GM20000 (cell line): ENCODE measurements at regions not wholly inside any gene's neighbourhood (a gene's known extent, or its start where the extent isn't known, plus 50 kb on each side); places are given as distances from the start of the nearest gene placed in this dataset.

ENCODE experiments used
- DNase-seq: peaks from one replicate; pipeline ENCODE4 v3.0.0; 2012; ENCODE audit warnings: low spot score
- TF ChIP-seq, protein P1 (sequence below): IDR thresholded peaks from 2 replicates; pipeline ENCODE4 v1.5.1; 2012; ENCODE audit warnings: mild to moderate bottlenecking, control low read depth; ENCODE audit errors: extremely low read depth, missing control alignments

DNA sequence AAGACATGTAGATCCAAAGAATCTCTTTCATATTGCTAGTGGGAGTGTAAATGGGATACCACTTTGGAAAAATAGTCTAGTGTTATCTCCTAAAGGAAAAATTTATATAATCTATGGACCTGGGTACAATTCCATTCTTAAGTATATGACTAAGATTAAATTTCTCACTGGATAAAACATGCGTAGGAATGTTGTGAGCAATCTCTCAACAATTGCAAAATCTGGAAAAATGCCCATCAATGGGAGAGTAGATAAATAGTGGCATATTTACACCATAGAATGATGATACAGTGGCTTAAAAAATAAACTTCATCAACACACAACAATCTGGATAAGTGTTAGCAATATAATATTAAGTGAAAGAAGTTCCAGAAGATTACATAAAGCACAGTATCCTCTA lies 469.5 kb downstream of the MAN2A1 start:
- DNase-seq = no peak
- TF ChIP-seq, protein P1, sequence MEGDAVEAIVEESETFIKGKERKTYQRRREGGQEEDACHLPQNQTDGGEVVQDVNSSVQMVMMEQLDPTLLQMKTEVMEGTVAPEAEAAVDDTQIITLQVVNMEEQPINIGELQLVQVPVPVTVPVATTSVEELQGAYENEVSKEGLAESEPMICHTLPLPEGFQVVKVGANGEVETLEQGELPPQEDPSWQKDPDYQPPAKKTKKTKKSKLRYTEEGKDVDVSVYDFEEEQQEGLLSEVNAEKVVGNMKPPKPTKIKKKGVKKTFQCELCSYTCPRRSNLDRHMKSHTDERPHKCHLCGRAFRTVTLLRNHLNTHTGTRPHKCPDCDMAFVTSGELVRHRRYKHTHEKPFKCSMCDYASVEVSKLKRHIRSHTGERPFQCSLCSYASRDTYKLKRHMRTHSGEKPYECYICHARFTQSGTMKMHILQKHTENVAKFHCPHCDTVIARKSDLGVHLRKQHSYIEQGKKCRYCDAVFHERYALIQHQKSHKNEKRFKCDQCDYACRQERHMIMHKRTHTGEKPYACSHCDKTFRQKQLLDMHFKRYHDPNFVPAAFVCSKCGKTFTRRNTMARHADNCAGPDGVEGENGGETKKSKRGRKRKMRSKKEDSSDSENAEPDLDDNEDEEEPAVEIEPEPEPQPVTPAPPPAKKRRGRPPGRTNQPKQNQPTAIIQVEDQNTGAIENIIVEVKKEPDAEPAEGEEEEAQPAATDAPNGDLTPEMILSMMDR = no peak

DNA sequence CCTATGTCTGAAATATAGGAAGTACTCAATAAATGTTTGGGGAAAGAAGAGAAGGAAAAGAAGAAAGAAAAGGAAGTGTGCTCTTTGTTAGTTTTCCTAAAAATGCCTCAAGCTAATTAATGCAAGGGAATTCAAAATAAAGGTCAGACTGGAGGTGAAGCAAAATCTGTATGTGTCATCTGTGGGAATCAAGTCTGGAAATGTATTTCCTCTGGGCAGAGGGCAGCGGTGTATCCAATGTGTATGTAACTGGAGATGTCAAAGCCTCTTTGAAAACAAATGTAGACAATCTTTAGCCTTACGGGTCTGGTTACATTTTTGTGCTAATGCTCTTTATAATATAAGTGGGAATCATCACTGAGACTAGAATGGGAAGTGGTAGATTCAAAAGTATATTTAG lies 471.4 kb downstream of the MAN2A1 start:
- DNase-seq = no peak
- TF ChIP-seq, protein P1 = no peak

DNA sequence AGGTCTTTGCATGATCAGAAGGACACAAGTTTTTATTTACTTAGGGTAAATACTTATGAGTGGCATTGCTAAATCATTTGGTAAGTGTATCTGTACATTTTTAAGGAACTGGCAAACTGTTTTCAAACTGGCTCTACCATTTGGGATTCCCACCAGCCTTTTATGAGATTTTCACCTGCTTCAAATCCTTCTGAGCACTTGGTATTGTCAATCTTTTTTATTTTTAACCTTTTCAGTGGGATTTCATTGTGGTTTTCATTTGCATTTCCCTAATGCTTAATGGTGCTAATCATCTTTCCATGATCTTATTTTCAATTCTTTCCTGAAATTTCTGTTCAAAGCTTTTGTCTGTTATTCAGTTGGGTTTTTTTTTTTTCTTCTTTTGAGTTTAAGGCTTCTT lies 475.6 kb downstream of the MAN2A1 start:
- TF ChIP-seq, protein P1 = no peak
- no peak for DNase-seq

DNA sequence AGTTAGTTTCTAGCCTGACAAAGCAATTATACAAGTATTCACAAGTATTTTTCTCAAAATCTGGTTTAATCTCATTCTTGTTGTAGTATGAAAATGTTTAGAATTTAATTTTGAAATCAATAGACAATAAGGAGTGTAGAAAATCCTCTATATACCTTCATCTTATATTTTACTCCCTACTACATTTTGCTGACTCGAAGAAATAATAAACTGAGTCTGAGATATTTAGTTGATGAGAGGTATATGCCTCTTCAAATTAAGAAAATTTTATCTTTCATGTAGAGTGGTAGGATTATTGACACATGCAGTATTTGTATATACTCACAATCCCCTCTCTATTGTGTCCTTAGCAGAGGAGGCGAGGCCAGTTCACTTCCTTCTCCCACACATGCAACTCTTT lies 477.7 kb downstream of the MAN2A1 start:
- no peak for DNase-seq
- TF ChIP-seq, protein P1 = no peak

DNA sequence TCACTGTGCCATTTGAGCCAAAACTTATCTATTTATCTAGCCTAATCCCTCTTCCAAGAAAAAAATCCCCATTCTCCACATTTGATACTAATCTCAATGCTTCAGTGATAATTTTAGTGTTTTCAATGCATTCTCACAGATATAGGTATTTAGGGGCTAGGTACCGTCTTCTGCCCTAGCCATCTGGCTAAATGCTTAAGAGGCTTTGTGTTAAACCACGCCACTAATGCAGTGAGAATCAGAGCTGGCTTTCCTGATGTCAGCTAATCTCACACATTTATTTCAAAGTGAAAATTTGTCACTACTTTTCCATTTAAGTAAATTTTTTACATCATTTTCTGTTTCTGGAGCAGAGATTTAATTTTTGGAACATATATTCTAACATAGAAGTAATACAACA lies 479.7 kb downstream of the MAN2A1 start:
- no peak for DNase-seq
- TF ChIP-seq, protein P1 = no peak

DNA sequence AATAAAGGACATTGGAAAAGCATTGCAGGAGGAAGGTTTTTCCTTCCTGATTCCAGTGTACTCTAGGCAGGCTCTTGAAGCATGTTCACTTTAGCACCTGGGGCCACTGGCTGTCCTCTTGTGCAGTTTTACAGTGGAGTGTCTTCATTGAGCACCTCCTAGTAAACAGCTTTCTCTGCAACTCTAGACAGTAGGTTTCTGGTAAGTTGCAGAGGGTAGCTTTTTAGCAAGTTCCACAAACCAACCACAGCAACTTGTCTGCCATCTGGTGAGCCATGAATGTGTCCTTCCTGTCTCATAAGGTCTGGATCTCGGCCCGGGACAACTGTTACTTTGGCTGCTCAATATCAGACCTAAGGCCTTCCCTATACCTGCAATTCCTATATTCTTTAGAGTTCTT lies 488.0 kb downstream of the MAN2A1 start:
- TF ChIP-seq, protein P1 = no peak
- no peak for DNase-seq

DNA sequence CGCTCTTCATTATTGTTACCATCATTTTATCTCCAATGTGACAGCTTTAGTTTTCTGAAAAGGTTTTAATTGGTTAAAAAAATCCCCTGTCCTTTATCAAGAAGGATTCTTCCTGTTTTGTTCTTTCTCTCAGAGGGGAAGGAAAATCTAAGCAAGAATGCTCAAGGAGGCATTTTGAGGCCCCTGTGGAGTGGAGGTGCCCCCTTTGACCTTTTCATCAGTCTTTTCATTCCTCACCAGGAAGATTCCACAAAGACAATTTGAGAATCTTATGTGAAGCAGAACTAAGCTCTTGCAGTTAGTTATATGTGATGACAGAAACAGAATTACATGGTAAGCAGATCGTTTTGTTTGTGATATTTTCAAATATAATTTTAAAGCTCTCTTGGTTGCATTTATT lies 489.6 kb downstream of the MAN2A1 start:
- no peak for DNase-seq
- TF ChIP-seq, protein P1 = no peak
